Panc1 (cell line): ENCODE measurements at regions not wholly inside any gene's neighbourhood (a gene's known extent, or its start where the extent isn't known, plus 50 kb on each side); places are given as distances from the start of the nearest gene placed in this dataset.

Experiments used
- ATAC-seq: fragments of 200-7000 bp; cut with Tn5 transposase; 2 replicates; pipeline ENCODE4 v1.9.1; 2020; ENCODE audit warnings: mild to moderate bottlenecking, moderate library complexity
- BruUV-seq: library from RNA; stranded (reverse); fragments of 400-500 nt; replicated peaks from 2 replicates; lab custom pipeline; 2021; lab: Mats Ljungman, UMichigan
- CTCF ChIA-PET: fragments of 300-600 bp; sonication (Branson Sonifier 250); formaldehyde crosslinking; loops from one replicate; lab custom pipeline; 2022; ENCODE audit warnings: antibody characterized with exemption; lab: Charles Lee
- POLR2A ChIA-PET: fragments of 300-600 bp; sonication (Branson Sonifier 250); formaldehyde crosslinking; loops from one replicate; lab custom pipeline; 2022; ENCODE audit warnings: antibody characterized with exemption; lab: Charles Lee
- DNase-seq: peaks from one replicate; pipeline ENCODE4 v3.0.0-alpha.2; 2010; ENCODE audit warnings: low read depth, low spot score
- H3K27ac ChIP-seq: 2 replicates; pipeline ENCODE4 v1.5.1; 2011; ENCODE audit warnings: mild to moderate bottlenecking, low read length, inconsistent platforms
- H3K27me3 ChIP-seq: fragments of 200-500 bp; sonication (Bioruptor generic); 2 replicates; pipeline ENCODE4 v1.6.0; 2014; ENCODE audit warnings: low read length, inconsistent platforms; ENCODE audit not compliant: control insufficient read depth, insufficient read depth
- H3K36me3 ChIP-seq: fragments of 200-500 bp; sonication (Bioruptor generic); 2 replicates; pipeline ENCODE4 v1.5.1; 2014; ENCODE audit warnings: inconsistent platforms, mild to moderate bottlenecking, low read length, moderate library complexity; ENCODE audit not compliant: control insufficient read depth, insufficient read depth
- H3K4me1 ChIP-seq: 2 replicates; pipeline ENCODE4 v1.5.1; 2011; ENCODE audit warnings: inconsistent platforms, mild to moderate bottlenecking, low read length, moderate library complexity; ENCODE audit not compliant: control insufficient read depth, insufficient read depth
- H3K4me3 ChIP-seq, 2 experiments: 2 replicates each; pipeline ENCODE4 v1.5.1; 2011 to 2012; ENCODE audit warnings: low read depth in 2 of 2, low read length in 2 of 2, mild to moderate bottlenecking in 2 of 2, inconsistent platforms in 1 of 2, moderate library complexity in 1 of 2
- H3K9me3 ChIP-seq: fragments of 200-500 bp; sonication (Bioruptor generic); 2 replicates; pipeline ENCODE4 v1.5.1; 2014; ENCODE audit warnings: low read depth, mild to moderate bottlenecking, inconsistent platforms, low read length, moderate library complexity; ENCODE audit not compliant: control insufficient read depth, insufficient read depth
- POLR2AphosphoS5 ChIP-seq: IDR thresholded peaks from 2 replicates; pipeline ENCODE4 v1.6.1; 2012; ENCODE audit warnings: mild to moderate bottlenecking, low read depth, low read length, moderate library complexity
- SIN3A ChIP-seq: IDR thresholded peaks from 2 replicates; pipeline ENCODE4 v1.6.1; 2012; ENCODE audit warnings: low read depth, mild to moderate bottlenecking, low read length, moderate library complexity, borderline replicate concordance; ENCODE audit not compliant: insufficient read depth
- TCF7L2 ChIP-seq: IDR thresholded peaks from 2 replicates; pipeline ENCODE4 v1.6.1; 2011; ENCODE audit warnings: mild to moderate bottlenecking, low read depth, low read length, inconsistent platforms
- in situ Hi-C: cut with HindIII; loops from 2 replicates; pipeline ENCODE4 v1.10.0; 2016; ENCODE audit warnings: low sequenced_read_pairs, low pct_unique_long_range_greater_than_20kb
- intact Hi-C: fragments of 100-400 bp; cut with micrococcal nuclease; formaldehyde crosslinking; loops from one replicate; pipeline ENCODE4 v1.10.0; 2022; ENCODE audit not compliant: unreplicated experiment
- TF ChIP-seq, protein P1 (sequence below): fragments of 450-650 bp; IDR thresholded peaks from 2 replicates; pipeline ENCODE4 v1.5.1; 2017; ENCODE audit warnings: mild to moderate bottlenecking
- TF ChIP-seq, protein P2 (sequence below), 2 experiments: IDR thresholded peaks; 2 replicates each; pipeline ENCODE4 v1.6.1; 2011 to 2012; ENCODE audit warnings: low read depth in 2 of 2, control low read depth in 1 of 2, low read length in 1 of 2, mild to moderate bottlenecking in 1 of 2, moderate library complexity in 1 of 2; ENCODE audit not compliant: insufficient read depth in 1 of 2

DNA sequence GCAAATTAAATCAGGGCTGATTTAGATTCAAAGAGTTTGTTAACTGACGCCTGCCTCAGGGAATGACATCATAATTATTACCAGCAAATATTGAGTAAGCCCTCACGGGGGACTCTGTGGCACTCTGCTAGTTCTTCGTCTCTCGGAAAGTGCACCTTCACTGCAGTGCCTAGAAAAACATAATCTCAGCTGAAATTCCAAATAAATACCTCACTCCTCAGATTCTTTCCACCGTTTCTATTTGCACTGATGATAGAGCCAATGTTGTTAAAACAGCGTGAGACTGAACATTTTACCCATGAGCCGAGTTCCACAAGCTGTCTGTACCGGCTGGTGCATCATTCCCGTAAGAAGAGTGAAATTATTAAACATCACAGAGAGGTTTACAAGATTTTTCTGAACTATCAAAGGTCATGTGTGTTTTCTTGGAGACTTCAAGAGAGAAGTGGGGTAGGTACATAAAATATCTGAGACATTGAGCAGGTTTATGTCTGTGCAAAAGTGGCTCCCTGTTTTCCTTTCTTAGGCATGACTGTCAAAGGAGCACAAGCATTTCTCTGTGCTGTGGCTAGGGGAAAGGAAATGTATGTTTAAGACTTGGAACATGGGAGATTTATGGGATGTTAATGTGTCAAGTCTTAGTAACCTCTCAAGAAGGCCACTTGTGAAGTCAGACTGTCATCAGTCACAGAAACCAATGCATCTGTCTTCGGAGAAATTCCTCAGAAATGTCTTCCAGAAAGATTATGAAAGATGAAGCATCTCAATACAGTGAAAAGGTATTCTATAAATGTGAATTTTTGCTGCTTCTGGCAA is 119.6 kb downstream of the CBLL2 start:
- TF ChIP-seq POLR2AphosphoS5 (no peak), SIN3A (no peak)
- H3K27ac ChIP-seq: no peak overlapping the region
- H3K36me3 ChIP-seq: no peaks in the 10 kb centered on the region

DNA sequence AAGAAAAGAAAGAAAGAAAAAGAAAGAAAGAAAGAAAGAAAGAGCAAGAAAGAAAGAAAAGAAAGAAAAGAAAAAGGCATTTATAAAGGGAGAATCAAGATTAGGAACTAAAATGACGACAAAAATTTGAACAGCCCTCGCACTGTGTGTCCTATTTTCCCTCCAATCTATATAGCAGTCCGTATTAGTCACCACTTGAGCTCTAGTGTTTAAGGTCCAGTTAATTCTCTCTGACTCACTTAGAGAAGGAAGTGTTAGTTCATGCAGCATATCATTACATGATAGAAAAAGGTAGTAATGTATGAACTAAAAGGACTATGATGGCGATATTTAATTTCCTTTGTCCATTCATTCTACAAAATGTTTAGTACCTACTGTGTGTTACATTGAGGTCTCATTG is 122.7 kb downstream of the CBLL2 start:
- Histone ChIP-seq H3K27me3 (no peaks in the 10 kb centered on the region), H3K4me1 (no peaks in the 10 kb centered on the region), H3K36me3 (no peaks in the 10 kb centered on the region), H3K4me3 (no peak overlapping the region), H3K9me3 (no peaks in the 10 kb centered on the region), H3K27ac (no peak overlapping the region)
- intact Hi-C loops (no loop called here), in situ Hi-C loops (no loop called here)
- TF ChIP-seq SIN3A (no peak), TCF7L2 (no peak), POLR2AphosphoS5 (no peak)
- TF ChIP-seq, protein P1, sequence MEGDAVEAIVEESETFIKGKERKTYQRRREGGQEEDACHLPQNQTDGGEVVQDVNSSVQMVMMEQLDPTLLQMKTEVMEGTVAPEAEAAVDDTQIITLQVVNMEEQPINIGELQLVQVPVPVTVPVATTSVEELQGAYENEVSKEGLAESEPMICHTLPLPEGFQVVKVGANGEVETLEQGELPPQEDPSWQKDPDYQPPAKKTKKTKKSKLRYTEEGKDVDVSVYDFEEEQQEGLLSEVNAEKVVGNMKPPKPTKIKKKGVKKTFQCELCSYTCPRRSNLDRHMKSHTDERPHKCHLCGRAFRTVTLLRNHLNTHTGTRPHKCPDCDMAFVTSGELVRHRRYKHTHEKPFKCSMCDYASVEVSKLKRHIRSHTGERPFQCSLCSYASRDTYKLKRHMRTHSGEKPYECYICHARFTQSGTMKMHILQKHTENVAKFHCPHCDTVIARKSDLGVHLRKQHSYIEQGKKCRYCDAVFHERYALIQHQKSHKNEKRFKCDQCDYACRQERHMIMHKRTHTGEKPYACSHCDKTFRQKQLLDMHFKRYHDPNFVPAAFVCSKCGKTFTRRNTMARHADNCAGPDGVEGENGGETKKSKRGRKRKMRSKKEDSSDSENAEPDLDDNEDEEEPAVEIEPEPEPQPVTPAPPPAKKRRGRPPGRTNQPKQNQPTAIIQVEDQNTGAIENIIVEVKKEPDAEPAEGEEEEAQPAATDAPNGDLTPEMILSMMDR: no peak
- TF ChIP-seq, protein P2, sequence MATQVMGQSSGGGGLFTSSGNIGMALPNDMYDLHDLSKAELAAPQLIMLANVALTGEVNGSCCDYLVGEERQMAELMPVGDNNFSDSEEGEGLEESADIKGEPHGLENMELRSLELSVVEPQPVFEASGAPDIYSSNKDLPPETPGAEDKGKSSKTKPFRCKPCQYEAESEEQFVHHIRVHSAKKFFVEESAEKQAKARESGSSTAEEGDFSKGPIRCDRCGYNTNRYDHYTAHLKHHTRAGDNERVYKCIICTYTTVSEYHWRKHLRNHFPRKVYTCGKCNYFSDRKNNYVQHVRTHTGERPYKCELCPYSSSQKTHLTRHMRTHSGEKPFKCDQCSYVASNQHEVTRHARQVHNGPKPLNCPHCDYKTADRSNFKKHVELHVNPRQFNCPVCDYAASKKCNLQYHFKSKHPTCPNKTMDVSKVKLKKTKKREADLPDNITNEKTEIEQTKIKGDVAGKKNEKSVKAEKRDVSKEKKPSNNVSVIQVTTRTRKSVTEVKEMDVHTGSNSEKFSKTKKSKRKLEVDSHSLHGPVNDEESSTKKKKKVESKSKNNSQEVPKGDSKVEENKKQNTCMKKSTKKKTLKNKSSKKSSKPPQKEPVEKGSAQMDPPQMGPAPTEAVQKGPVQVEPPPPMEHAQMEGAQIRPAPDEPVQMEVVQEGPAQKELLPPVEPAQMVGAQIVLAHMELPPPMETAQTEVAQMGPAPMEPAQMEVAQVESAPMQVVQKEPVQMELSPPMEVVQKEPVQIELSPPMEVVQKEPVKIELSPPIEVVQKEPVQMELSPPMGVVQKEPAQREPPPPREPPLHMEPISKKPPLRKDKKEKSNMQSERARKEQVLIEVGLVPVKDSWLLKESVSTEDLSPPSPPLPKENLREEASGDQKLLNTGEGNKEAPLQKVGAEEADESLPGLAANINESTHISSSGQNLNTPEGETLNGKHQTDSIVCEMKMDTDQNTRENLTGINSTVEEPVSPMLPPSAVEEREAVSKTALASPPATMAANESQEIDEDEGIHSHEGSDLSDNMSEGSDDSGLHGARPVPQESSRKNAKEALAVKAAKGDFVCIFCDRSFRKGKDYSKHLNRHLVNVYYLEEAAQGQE (IDR thresholded peaks at IDR 0.05; ENCODE audit: insufficient read depth in 1 of 2, low read depth in 2 of 2, low read length in 1 of 2): no peak
- DNase-seq (no peak), ATAC-seq (no peak)
- ChIA-PET CTCF (no interaction called here), POLR2A (no interaction called here)
- no TSS peak for BruUV-seq

More for the DNA sequence above, 119.6 kb downstream of the CBLL2 start:
- no peaks in the 10 kb centered on the region for H3K4me1 ChIP-seq
- no peaks in the 10 kb centered on the region for H3K27me3 ChIP-seq
- CTCF ChIA-PET: no interaction called here
- in situ Hi-C loops: no loop called here
- POLR2A ChIA-PET: no interaction called here
- H3K4me3 ChIP-seq: no peak overlapping the region
- H3K9me3 ChIP-seq: no peaks in the 10 kb centered on the region
- no TSS peak for BruUV-seq
- DNase-seq (no peak), ATAC-seq (no peak)
- intact Hi-C loops: no loop called here

DNA sequence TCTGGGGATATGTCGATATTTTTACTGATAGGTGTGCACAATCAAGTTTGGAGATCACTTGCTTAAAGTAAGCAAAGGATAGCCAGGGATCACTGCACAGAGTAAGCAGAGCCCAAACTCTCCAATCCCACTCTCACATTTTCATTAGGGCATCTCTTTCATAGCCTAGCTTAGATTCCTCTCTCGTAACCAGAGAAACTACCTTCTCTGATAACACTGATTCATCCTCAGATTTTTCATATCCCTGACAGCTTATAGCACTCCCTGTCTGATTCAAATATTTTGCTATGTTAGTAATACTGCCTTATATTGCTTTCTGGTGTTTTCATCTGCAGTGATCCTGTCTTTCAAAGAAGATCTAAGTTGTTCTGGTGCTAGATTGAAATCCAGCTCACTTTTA is 123.7 kb downstream of the CBLL2 start:
- no peaks in the 10 kb centered on the region for H3K9me3 ChIP-seq
- no peaks in the 10 kb centered on the region for H3K4me1 ChIP-seq
- no peak for TF ChIP-seq TCF7L2
- no peak for TF ChIP-seq SIN3A
- TF ChIP-seq, protein P1: no peak
- ATAC-seq (no peak), DNase-seq (no peak)
- no peaks in the 10 kb centered on the region for H3K27me3 ChIP-seq
- BruUV-seq: no TSS peak
- intact Hi-C loops: no loop called here
- ChIA-PET POLR2A (no interaction called here), CTCF (no interaction called here)
- no peak overlapping the region for H3K4me3 ChIP-seq
- no peak overlapping the region for H3K27ac ChIP-seq
- no peaks in the 10 kb centered on the region for H3K36me3 ChIP-seq
- in situ Hi-C loops: no loop called here
